ENCODE measurements at regions not wholly inside any gene's neighbourhood (a gene's known extent, or its start where the extent isn't known, plus 50 kb on each side); places are given as distances from the start of the nearest gene placed in this dataset.

- TF ChIP-seq, protein P1, sequence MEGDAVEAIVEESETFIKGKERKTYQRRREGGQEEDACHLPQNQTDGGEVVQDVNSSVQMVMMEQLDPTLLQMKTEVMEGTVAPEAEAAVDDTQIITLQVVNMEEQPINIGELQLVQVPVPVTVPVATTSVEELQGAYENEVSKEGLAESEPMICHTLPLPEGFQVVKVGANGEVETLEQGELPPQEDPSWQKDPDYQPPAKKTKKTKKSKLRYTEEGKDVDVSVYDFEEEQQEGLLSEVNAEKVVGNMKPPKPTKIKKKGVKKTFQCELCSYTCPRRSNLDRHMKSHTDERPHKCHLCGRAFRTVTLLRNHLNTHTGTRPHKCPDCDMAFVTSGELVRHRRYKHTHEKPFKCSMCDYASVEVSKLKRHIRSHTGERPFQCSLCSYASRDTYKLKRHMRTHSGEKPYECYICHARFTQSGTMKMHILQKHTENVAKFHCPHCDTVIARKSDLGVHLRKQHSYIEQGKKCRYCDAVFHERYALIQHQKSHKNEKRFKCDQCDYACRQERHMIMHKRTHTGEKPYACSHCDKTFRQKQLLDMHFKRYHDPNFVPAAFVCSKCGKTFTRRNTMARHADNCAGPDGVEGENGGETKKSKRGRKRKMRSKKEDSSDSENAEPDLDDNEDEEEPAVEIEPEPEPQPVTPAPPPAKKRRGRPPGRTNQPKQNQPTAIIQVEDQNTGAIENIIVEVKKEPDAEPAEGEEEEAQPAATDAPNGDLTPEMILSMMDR (IDR thresholded peaks at IDR 0.05): no peak
- no peak for TF ChIP-seq POLR2A (IDR thresholded peaks at IDR 0.05)
- TF ChIP-seq POLR2AphosphoS5 (IDR thresholded peaks at IDR 0.05): no peak
Measured at GRCh38 chr5:116976767-116977166, 402.1 kb upstream of the SEMA6A start.
